ENCODE measurements at regions not wholly inside any gene's neighbourhood (a gene's known extent, or its start where the extent isn't known, plus 50 kb on each side); places are given as distances from the start of the nearest gene placed in this dataset.

- H3K4me1 ChIP-seq (ENCODE audit: low read depth): no peaks in the 10 kb centered on the region
- TF ChIP-seq CTCF (IDR thresholded peaks at IDR 0.05; ENCODE audit: low read depth, low read length): no peak
- no peak overlapping the region for H3K4me3 ChIP-seq
- H3K9me3 ChIP-seq (ENCODE audit: low read depth): no peaks in the 10 kb centered on the region
- H3K27me3 ChIP-seq: no peaks in the 10 kb centered on the region
- H3K36me3 ChIP-seq: no peaks in the 10 kb centered on the region
- no peak overlapping the region for H3K27ac ChIP-seq
- no peak for DNase-seq (ENCODE audit: low read depth in 1 of 2, low spot score in 1 of 2)
These were observed 268.1 kb downstream of the DKK2 start for GRCh38 chr4:106767991-106768390.

GRCh38 chr4:106766519-106766918, 269.6 kb downstream of the DKK2 start:
- no peak for DNase-seq (ENCODE audit: low read depth in 1 of 2, low spot score in 1 of 2)
- TF ChIP-seq CTCF (IDR thresholded peaks at IDR 0.05; ENCODE audit: low read depth, low read length): no peak
- no peaks in the 10 kb centered on the region for H3K27me3 ChIP-seq

GRCh38 chr4:106764774-106765173, 271.3 kb downstream of the DKK2 start:
- Histone ChIP-seq H3K27me3 (no peaks in the 10 kb centered on the region), H3K27ac (no peak overlapping the region), H3K36me3 (no peaks in the 10 kb centered on the region), H3K4me3 (no peak overlapping the region), H3K9me3 (ENCODE audit: low read depth) (no peaks in the 10 kb centered on the region), H3K4me1 (ENCODE audit: low read depth) (no peaks in the 10 kb centered on the region)
- TF ChIP-seq CTCF (IDR thresholded peaks at IDR 0.05; ENCODE audit: low read depth, low read length): no peak
- DNase-seq (ENCODE audit: low read depth in 1 of 2, low spot score in 1 of 2): no peak

More at GRCh38 chr4:106766519-106766918, 269.6 kb downstream of the DKK2 start:
- no peaks in the 10 kb centered on the region for H3K9me3 ChIP-seq (ENCODE audit: low read depth)
- no peaks in the 10 kb centered on the region for H3K36me3 ChIP-seq
- no peaks in the 10 kb centered on the region for H3K4me1 ChIP-seq (ENCODE audit: low read depth)
- no peak overlapping the region for H3K27ac ChIP-seq
- H3K4me3 ChIP-seq: no peak overlapping the region

GRCh38 chr4:106762666-106763443, 273.3 kb downstream of the DKK2 start:
- Histone ChIP-seq H3K4me3 (no peak overlapping the region), H3K27ac (no peak overlapping the region), H3K27me3 (no peaks in the 10 kb centered on the region), H3K9me3 (ENCODE audit: low read depth) (no peaks in the 10 kb centered on the region), H3K4me1 (ENCODE audit: low read depth) (no peaks in the 10 kb centered on the region), H3K36me3 (no peaks in the 10 kb centered on the region)
- peak in 1 of 2 donors; percentile 4 for DNase-seq (ENCODE audit: low read depth in 1 of 2, low spot score in 1 of 2)
- no peak for TF ChIP-seq CTCF (IDR thresholded peaks at IDR 0.05; ENCODE audit: low read depth, low read length)

- H3K27me3 ChIP-seq: no peaks in the 10 kb centered on the region
- no peak for DNase-seq (ENCODE audit: low read depth in 1 of 2, low spot score in 1 of 2)
- H3K9me3 ChIP-seq (ENCODE audit: low read depth): no peaks in the 10 kb centered on the region
- no peak overlapping the region for H3K4me3 ChIP-seq
- no peaks in the 10 kb centered on the region for H3K4me1 ChIP-seq (ENCODE audit: low read depth)
- TF ChIP-seq CTCF (IDR thresholded peaks at IDR 0.05; ENCODE audit: low read depth, low read length): no peak
- H3K36me3 ChIP-seq: no peaks in the 10 kb centered on the region
- H3K27ac ChIP-seq: no peak overlapping the region
These were observed 282.7 kb downstream of the DKK2 start for GRCh38 chr4:106753426-106753825.

Measured in cardiac muscle cell (in vitro differentiated cells and primary cell).